22Rv1 (cell line): ENCODE measurements at regions not wholly inside any gene's neighbourhood (a gene's known extent, or its start where the extent isn't known, plus 50 kb on each side); places are given as distances from the start of the nearest gene placed in this dataset.
"Not testable (repeated sequence)": the region's sequence is repeated elsewhere in the genome, so short reads cannot be mapped to it uniquely, and the experiment has no call there.

Experiments
- ZFX ChIP-seq: fragments of 450-650 bp; IDR thresholded peaks from 2 replicates; pipeline ENCODE4 v1.6.1; 2017; ENCODE audit warnings: antibody characterized with exemption, borderline replicate concordance
- TF ChIP-seq, protein P1 (sequence below): fragments of 450-650 bp; IDR thresholded peaks from 2 replicates; pipeline ENCODE4 v1.5.1; 2017; ENCODE audit warnings: mild to moderate bottlenecking

DNA sequence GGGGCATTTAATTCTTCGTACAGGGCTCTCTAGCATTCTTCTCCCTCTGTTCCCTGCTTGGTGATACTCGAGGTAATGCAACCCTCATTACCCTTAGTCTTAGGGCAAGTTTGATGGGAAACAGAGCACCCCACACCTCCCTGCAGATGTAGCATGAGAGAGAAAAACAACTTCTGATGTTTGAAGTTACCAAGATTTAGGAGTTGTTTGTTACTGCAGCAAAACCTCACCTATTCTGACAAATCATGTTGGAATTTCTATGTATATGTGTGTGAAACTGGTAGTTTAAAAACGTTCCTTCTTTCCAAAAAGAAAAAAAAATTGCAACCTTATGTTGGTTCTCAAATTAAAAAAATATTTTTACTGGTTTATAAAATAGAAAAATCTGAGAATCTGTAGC lies 145.3 kb upstream of the FAM90A26 start:
- TF ChIP-seq, protein P1, sequence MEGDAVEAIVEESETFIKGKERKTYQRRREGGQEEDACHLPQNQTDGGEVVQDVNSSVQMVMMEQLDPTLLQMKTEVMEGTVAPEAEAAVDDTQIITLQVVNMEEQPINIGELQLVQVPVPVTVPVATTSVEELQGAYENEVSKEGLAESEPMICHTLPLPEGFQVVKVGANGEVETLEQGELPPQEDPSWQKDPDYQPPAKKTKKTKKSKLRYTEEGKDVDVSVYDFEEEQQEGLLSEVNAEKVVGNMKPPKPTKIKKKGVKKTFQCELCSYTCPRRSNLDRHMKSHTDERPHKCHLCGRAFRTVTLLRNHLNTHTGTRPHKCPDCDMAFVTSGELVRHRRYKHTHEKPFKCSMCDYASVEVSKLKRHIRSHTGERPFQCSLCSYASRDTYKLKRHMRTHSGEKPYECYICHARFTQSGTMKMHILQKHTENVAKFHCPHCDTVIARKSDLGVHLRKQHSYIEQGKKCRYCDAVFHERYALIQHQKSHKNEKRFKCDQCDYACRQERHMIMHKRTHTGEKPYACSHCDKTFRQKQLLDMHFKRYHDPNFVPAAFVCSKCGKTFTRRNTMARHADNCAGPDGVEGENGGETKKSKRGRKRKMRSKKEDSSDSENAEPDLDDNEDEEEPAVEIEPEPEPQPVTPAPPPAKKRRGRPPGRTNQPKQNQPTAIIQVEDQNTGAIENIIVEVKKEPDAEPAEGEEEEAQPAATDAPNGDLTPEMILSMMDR = not testable (repeated sequence)
- not testable (repeated sequence) for TF ChIP-seq ZFX
